ENCODE measurements at regions not wholly inside any gene's neighbourhood (a gene's known extent, or its start where the extent isn't known, plus 50 kb on each side); places are given as distances from the start of the nearest gene placed in this dataset.
"Not testable (repeated sequence)": the region's sequence is repeated elsewhere in the genome, so short reads cannot be mapped to it uniquely, and the experiment has no call there.

- CTCF ChIA-PET = interaction anchor here (0.5 kb wide), 1 partner anchor 60 kb away, joined by 3 read pairs; no protein-coding TSS in a partner anchor
- POLR2A ChIA-PET = no interaction called here
- TF ChIP-seq CTCF (IDR thresholded peaks at IDR 0.05; ENCODE audit: insufficient read depth, low read depth, low read length) = no peak
- no peaks in the 10 kb centered on the region for H3K27me3 ChIP-seq (ENCODE audit: control insufficient read depth, insufficient read depth, low read length)
- H3K4me3 ChIP-seq (ENCODE audit: low read depth, low read length) = no peak overlapping the region
- no peaks in the 10 kb centered on the region for H3K36me3 ChIP-seq (ENCODE audit: control insufficient read depth, insufficient read depth, low read length)
- no peak for DNase-seq (ENCODE audit: low read depth)
These were observed 148.1 kb downstream of the LMNTD1 start for GRCh38 chr12:25404955-25405354.

GRCh38 chr12:25401547-25402345 lies 151.0 kb upstream of the KRAS start:
- ChIA-PET POLR2A (no interaction called here), CTCF (interaction anchor here (0.6 kb wide), 1 partner anchor 35 kb away, joined by 3 read pairs; no protein-coding TSS in a partner anchor)
- no peaks in the 10 kb centered on the region for H3K36me3 ChIP-seq (ENCODE audit: control insufficient read depth, insufficient read depth, low read length)
- no peaks in the 10 kb centered on the region for H3K27me3 ChIP-seq (ENCODE audit: control insufficient read depth, insufficient read depth, low read length)
- no peak overlapping the region for H3K4me3 ChIP-seq (ENCODE audit: low read depth, low read length)
- TF ChIP-seq CTCF (IDR thresholded peaks at IDR 0.05; ENCODE audit: insufficient read depth, low read depth, low read length) = no peak
- no peak for DNase-seq (ENCODE audit: low read depth)

GRCh38 chr12:25397001-25397400 lies 146.3 kb upstream of the KRAS start:
- no peaks in the 10 kb centered on the region for H3K27me3 ChIP-seq (ENCODE audit: control insufficient read depth, insufficient read depth, low read length)
- H3K4me3 ChIP-seq (ENCODE audit: low read depth, low read length) = no peak overlapping the region
- H3K36me3 ChIP-seq (ENCODE audit: control insufficient read depth, insufficient read depth, low read length) = no peaks in the 10 kb centered on the region
- ChIA-PET POLR2A (no interaction called here), CTCF (no interaction called here)
- TF ChIP-seq CTCF (IDR thresholded peaks at IDR 0.05; ENCODE audit: insufficient read depth, low read depth, low read length) = no peak
- no peak for DNase-seq (ENCODE audit: low read depth)

GRCh38 chr12:25395227-25395626 lies 144.5 kb upstream of the KRAS start:
- TF ChIP-seq CTCF (IDR thresholded peaks at IDR 0.05; ENCODE audit: insufficient read depth, low read depth, low read length) = no peak
- Histone ChIP-seq H3K4me3 (ENCODE audit: low read depth, low read length) (no peak overlapping the region), H3K36me3 (ENCODE audit: control insufficient read depth, insufficient read depth, low read length) (no peaks in the 10 kb centered on the region), H3K27me3 (ENCODE audit: control insufficient read depth, insufficient read depth, low read length) (no peaks in the 10 kb centered on the region)
- DNase-seq (ENCODE audit: low read depth) = no peak
- POLR2A ChIA-PET = no interaction called here
- CTCF ChIA-PET = no interaction called here

- CTCF ChIA-PET = interaction anchor here (0.6 kb wide), 1 partner anchor 111 kb away, joined by 3 read pairs; no protein-coding TSS in a partner anchor
- POLR2A ChIA-PET; DNase-seq (ENCODE audit: low read depth); H3K4me3 ChIP-seq (ENCODE audit: low read depth, low read length); H3K27me3 ChIP-seq (ENCODE audit: control insufficient read depth, insufficient read depth, low read length); H3K36me3 ChIP-seq (ENCODE audit: control insufficient read depth, insufficient read depth, low read length): not testable (repeated sequence)
These were observed 144.0 kb upstream of the KRAS start for GRCh38 chr12:25394775-25395174.

- Histone ChIP-seq H3K4me3 (ENCODE audit: low read depth, low read length) (no peak overlapping the region), H3K27me3 (ENCODE audit: control insufficient read depth, insufficient read depth, low read length) (no peaks in the 10 kb centered on the region), H3K36me3 (ENCODE audit: control insufficient read depth, insufficient read depth, low read length) (no peaks in the 10 kb centered on the region)
- POLR2A ChIA-PET = no interaction called here
- DNase-seq (ENCODE audit: low read depth) = no peak
- no peak for TF ChIP-seq CTCF (IDR thresholded peaks at IDR 0.05; ENCODE audit: insufficient read depth, low read depth, low read length)
- CTCF ChIA-PET = no interaction called here
These were observed 143.3 kb upstream of the KRAS start for GRCh38 chr12:25394025-25394424.

- H3K27me3 ChIP-seq (ENCODE audit: control insufficient read depth, insufficient read depth, low read length); CTCF ChIA-PET: not testable (repeated sequence)
These were observed 140.6 kb upstream of the KRAS start for GRCh38 chr12:25391346-25391745.

More at GRCh38 chr12:25391346-25391745, 140.6 kb upstream of the KRAS start:
- H3K4me3 ChIP-seq (ENCODE audit: low read depth, low read length); DNase-seq (ENCODE audit: low read depth); POLR2A ChIA-PET; H3K36me3 ChIP-seq (ENCODE audit: control insufficient read depth, insufficient read depth, low read length): not testable (repeated sequence)
